ENCODE measurements at regions not wholly inside any gene's neighbourhood (a gene's known extent, or its start where the extent isn't known, plus 50 kb on each side); places are given as distances from the start of the nearest gene placed in this dataset.

DNA sequence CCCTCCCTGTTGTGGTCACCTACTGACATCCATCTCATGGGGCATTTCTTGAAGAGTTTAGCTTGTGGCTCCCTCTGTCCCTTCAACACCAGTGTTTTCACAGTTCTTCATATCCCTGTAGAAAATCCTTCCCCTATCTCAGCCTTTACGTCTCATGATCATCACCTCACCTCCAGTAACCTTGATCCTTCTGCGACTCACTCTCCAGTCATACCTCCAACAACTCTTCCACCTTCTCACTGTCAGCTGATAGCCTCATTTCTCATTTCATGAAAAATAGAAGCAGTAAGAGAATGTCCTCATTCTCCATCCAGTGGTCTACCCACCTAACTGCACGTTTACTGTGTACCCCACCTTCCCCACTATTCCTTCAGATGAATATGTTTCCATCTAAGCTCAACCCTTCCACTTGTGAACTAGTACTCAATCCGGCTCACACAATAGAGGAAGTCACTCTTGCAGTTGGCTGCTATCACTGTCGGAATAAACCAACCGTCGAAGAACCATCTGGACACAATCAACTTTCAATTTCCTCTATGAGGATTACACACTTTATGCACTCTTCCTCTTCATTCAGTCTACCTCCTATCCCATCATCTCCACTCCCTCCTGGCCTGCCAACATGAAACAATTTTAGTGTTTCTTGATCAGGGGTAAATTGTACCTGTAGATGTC, 256.0 kb downstream of the AHR start:
- Histone ChIP-seq H3K4me3 (replicated peaks; ENCODE audit: low read depth, low read length) (no peak overlapping the region), H3K36me3 (ENCODE audit: control insufficient read depth, insufficient read depth, low read length) (no peaks in the 10 kb centered on the region), H3K27me3 (replicated peaks; ENCODE audit: control insufficient read depth, insufficient read depth, low read length) (no peaks in the 10 kb centered on the region)
- TF ChIP-seq, protein P1, sequence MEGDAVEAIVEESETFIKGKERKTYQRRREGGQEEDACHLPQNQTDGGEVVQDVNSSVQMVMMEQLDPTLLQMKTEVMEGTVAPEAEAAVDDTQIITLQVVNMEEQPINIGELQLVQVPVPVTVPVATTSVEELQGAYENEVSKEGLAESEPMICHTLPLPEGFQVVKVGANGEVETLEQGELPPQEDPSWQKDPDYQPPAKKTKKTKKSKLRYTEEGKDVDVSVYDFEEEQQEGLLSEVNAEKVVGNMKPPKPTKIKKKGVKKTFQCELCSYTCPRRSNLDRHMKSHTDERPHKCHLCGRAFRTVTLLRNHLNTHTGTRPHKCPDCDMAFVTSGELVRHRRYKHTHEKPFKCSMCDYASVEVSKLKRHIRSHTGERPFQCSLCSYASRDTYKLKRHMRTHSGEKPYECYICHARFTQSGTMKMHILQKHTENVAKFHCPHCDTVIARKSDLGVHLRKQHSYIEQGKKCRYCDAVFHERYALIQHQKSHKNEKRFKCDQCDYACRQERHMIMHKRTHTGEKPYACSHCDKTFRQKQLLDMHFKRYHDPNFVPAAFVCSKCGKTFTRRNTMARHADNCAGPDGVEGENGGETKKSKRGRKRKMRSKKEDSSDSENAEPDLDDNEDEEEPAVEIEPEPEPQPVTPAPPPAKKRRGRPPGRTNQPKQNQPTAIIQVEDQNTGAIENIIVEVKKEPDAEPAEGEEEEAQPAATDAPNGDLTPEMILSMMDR (IDR thresholded peaks at IDR 0.05; ENCODE audit: insufficient read depth, low read length, poor library complexity, severe bottlenecking), result no peak
- no peak for DNase-seq (ENCODE audit: extremely low read depth, insufficient read length)

DNA sequence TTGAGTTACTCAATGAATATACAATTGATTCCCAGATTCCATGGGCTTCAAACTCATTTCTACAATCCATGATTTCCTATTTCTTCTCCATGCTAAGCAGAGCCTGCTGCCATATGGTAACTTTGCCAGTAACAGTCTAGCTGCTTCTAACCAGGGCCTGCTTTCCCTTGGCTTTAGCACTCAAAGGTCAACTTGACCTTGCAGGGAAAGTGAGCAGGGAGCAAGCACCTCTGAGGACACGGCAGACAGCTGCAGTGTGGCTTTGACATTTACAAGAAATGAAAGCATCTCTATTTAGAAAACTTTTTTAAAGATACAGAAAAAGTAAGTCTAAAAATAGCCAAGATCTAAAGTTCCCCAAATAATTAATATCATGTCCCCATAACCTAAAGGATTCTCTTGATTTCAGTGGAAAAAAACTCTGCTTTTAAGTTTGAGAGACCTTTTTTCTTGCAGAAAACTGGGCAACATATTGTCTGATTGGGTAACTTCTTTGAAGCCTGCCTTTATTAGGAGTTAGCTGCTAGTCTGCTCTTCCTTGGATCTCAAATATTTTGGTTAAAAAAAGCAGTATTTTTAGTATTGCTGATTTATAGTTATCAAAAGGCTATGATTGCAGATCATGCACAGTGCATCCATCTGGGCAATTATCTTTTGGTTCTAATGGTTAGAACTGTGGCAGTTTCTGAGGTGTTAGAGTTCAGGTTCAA, 257.9 kb downstream of the AHR start:
- Histone ChIP-seq H3K36me3 (ENCODE audit: control insufficient read depth, insufficient read depth, low read length) (no peaks in the 10 kb centered on the region), H3K4me3 (replicated peaks; ENCODE audit: low read depth, low read length) (no peak overlapping the region), H3K27me3 (replicated peaks; ENCODE audit: control insufficient read depth, insufficient read depth, low read length) (no peaks in the 10 kb centered on the region)
- TF ChIP-seq, protein P1 (IDR thresholded peaks at IDR 0.05; ENCODE audit: insufficient read depth, low read length, poor library complexity, severe bottlenecking), result no peak
- no peak for DNase-seq (ENCODE audit: extremely low read depth, insufficient read length)

DNA sequence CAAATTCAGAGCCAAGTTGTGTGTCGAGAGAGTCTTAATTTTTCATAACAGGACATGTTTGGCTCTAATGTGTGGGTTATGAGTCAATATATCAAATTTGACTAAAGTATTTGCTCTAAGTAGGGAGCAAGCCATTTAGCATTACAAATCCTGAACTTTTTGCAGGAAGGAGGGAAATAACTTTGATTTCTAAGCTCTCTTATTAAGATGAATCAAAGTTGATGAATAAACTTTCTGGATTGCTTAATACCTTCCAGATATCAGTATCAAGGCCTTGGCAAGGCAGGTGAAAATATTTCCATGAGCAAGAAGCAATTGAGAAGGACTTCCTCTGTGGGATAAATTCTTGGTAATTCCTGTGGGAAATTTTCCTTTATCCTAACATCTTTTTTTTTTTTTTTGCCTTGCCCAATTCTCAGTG, 258.8 kb downstream of the AHR start:
- Histone ChIP-seq H3K4me3 (replicated peaks; ENCODE audit: low read depth, low read length) (no peak overlapping the region), H3K36me3 (ENCODE audit: control insufficient read depth, insufficient read depth, low read length) (no peaks in the 10 kb centered on the region), H3K27me3 (replicated peaks; ENCODE audit: control insufficient read depth, insufficient read depth, low read length) (no peaks in the 10 kb centered on the region)
- DNase-seq (ENCODE audit: extremely low read depth, insufficient read length), result no peak
- TF ChIP-seq, protein P1 (IDR thresholded peaks at IDR 0.05; ENCODE audit: insufficient read depth, low read length, poor library complexity, severe bottlenecking), result no peak

DNA sequence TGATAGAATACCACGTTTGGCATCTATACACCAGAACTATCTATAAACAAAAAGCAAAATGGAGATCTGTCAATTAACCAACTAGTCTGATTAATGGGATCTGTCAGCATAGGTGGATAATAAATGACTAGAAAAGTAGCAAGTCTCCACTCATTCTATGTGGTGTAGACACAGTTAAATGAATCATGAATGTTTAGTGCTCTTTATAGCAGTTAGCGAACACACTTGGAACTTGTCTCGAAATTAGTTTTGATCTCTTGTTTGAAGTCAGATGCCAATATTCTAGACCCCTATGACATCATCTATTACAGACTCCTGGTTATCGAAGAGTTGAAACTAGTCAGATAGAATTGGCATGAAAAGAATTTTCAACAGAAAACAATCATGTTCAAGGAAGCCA, 259.7 kb downstream of the AHR start:
- TF ChIP-seq, protein P1 (IDR thresholded peaks at IDR 0.05; ENCODE audit: insufficient read depth, low read length, poor library complexity, severe bottlenecking), result no peak
- Histone ChIP-seq H3K36me3 (ENCODE audit: control insufficient read depth, insufficient read depth, low read length) (no peaks in the 10 kb centered on the region), H3K27me3 (replicated peaks; ENCODE audit: control insufficient read depth, insufficient read depth, low read length) (no peaks in the 10 kb centered on the region), H3K4me3 (replicated peaks; ENCODE audit: low read depth, low read length) (no peak overlapping the region)
- DNase-seq (ENCODE audit: extremely low read depth, insufficient read length), result no peak

DNA sequence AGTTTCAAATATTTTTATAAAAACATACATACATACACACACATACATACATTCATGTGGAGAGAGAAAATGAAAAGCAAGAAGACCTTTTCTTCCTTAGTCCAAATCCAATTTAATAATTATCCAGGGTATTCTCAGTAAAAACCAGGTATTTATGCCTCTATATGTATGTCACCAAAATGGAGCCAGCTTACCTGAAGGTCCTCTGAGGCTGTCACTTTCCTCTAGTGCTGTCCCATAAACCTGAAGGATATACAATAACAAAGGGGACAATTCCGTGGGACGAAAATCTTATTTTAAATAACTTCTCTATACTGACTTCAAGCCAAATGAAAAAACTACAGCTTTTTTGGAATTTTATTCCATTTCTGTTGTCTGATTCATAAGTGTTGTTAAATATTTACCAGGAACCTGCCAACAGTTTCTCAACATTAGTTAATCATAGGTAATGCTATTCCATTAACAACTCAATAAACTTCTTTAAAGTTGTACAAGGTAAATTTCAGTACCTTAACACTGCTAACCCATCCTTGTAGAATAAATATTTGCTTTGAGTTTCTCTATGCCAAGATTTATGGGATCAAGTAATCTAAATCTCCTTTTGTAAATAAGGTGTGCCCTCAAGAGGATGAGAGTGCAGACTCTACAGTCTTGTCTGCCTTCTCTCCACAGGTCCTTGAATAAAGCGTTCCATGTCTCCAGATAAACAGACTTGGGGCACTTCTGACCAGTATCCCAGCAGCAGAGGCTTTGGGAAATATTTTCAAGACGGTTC, 260.3 kb downstream of the AHR start:
- DNase-seq (ENCODE audit: extremely low read depth, insufficient read length), result no peak
- Histone ChIP-seq H3K4me3 (replicated peaks; ENCODE audit: low read depth, low read length) (no peak overlapping the region), H3K36me3 (ENCODE audit: control insufficient read depth, insufficient read depth, low read length) (no peaks in the 10 kb centered on the region), H3K27me3 (replicated peaks; ENCODE audit: control insufficient read depth, insufficient read depth, low read length) (no peaks in the 10 kb centered on the region)
- TF ChIP-seq, protein P1 (IDR thresholded peaks at IDR 0.05; ENCODE audit: insufficient read depth, low read length, poor library complexity, severe bottlenecking), result no peak

Data from GM06990 (cell line).